ENCODE measurements at regions not wholly inside any gene's neighbourhood (a gene's known extent, or its start where the extent isn't known, plus 50 kb on each side); places are given as distances from the start of the nearest gene placed in this dataset.

GRCh38 chr4:22091352-22091717 is 142.8 kb upstream of the KCNIP4 start:
- Histone ChIP-seq H3K27me3 (replicated peaks in 1 of 2; ENCODE audit: control insufficient read depth in 2 of 2, insufficient read depth in 2 of 2, low read length in 1 of 2) (no peaks in the 10 kb centered on the region), H3K4me2 (ENCODE audit: control insufficient read depth, insufficient read depth) (no peak overlapping the region), H3K9ac (ENCODE audit: control insufficient read depth, insufficient read depth, low read length) (no peak overlapping the region), H3K36me3 (ENCODE audit: control insufficient read depth in 2 of 2, insufficient read depth in 2 of 2, low read length in 1 of 2) (no peaks in the 10 kb centered on the region), H2AFZ (ENCODE audit: control insufficient read depth, low read depth, low read length) (no peak overlapping the region), H3K9me3 (replicated peaks; ENCODE audit: control insufficient read depth, insufficient read depth, low read length) (no peaks in the 10 kb centered on the region), H3K4me1 (ENCODE audit: control insufficient read depth, insufficient read depth, low read length) (no peaks in the 10 kb centered on the region), H3K4me3 (no peak overlapping the region), H3K79me2 (ENCODE audit: control insufficient read depth, insufficient read depth, low read length) (no peaks in the 10 kb centered on the region), H4K20me1 (ENCODE audit: control insufficient read depth, insufficient read depth) (no peaks in the 10 kb centered on the region), H3K27ac (ENCODE audit: control insufficient read depth, insufficient read depth) (no peak overlapping the region)
- TF ChIP-seq IKZF1 (conservative IDR thresholded peaks at IDR 0.05): no peak
- TF ChIP-seq MYB (IDR thresholded peaks at IDR 0.05; ENCODE audit: borderline replicate concordance, low read depth, low read length): no peak
- TF ChIP-seq BACH1 (IDR thresholded peaks at IDR 0.05; ENCODE audit: borderline replicate concordance): no peak
- no peak for TF ChIP-seq NR2F1 (conservative IDR thresholded peaks at IDR 0.05)
- no peak for TF ChIP-seq CHD2 (IDR thresholded peaks at IDR 0.05; ENCODE audit: borderline replicate concordance, low read depth, low read length)
- TF ChIP-seq SMC3 (IDR thresholded peaks at IDR 0.05; ENCODE audit: borderline replicate concordance, low read length): no peak
- TF ChIP-seq SPI1 (IDR thresholded peaks at IDR 0.05; ENCODE audit: borderline replicate concordance, insufficient read depth, low read depth, low read length): no peak
- no peak for TF ChIP-seq MXI1 (IDR thresholded peaks at IDR 0.05; ENCODE audit: low read depth, low read length)
- TF ChIP-seq SREBF1 (IDR thresholded peaks at IDR 0.05; ENCODE audit: low read length): no peak
- no peak for TF ChIP-seq E2F4 (IDR thresholded peaks at IDR 0.05; ENCODE audit: low read depth, low read length)
- no peak for TF ChIP-seq CHD4 (IDR thresholded peaks at IDR 0.05)
- TF ChIP-seq KAT2A (conservative IDR thresholded peaks at IDR 0.05; ENCODE audit: control insufficient read depth, low read depth, low read length): no peak
- TF ChIP-seq, protein P1, sequence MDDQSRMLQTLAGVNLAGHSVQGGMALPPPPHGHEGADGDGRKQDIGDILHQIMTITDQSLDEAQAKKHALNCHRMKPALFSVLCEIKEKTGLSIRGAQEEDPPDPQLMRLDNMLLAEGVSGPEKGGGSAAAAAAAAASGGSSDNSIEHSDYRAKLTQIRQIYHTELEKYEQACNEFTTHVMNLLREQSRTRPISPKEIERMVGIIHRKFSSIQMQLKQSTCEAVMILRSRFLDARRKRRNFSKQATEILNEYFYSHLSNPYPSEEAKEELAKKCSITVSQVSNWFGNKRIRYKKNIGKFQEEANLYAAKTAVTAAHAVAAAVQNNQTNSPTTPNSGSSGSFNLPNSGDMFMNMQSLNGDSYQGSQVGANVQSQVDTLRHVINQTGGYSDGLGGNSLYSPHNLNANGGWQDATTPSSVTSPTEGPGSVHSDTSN (IDR thresholded peaks at IDR 0.05; ENCODE audit: insufficient replicate concordance, low read depth, low read length): no peak
- TF ChIP-seq GABPA (IDR thresholded peaks at IDR 0.05; ENCODE audit: low read depth): no peak
- TF ChIP-seq HDAC6 (IDR thresholded peaks at IDR 0.05; ENCODE audit: unreplicated experiment): no peak
- no peak for TF ChIP-seq NBN (IDR thresholded peaks at IDR 0.05)
- no peak for TF ChIP-seq ATF3 (IDR thresholded peaks at IDR 0.05; ENCODE audit: borderline replicate concordance, extremely low read depth, low read depth, low read length)
- no peak for TF ChIP-seq ATF7 (IDR thresholded peaks at IDR 0.05; ENCODE audit: low read depth)
- no peak for TF ChIP-seq RUNX3 (IDR thresholded peaks at IDR 0.05; ENCODE audit: low read length)
- BruUV-seq (replicated peaks): no TSS peak
- in situ Hi-C loops (cut with MboI): no loop called here
- ChIA-PET RAD21 (ENCODE audit: unreplicated experiment) (no interaction called here), POLR2A (no interaction called here), SMC1A (ENCODE audit: uncharacterized antibody, unreplicated experiment) (no interaction called here), CTCF (interaction anchor here (3.0 kb wide), 1 partner anchor 301 kb away, joined by 9 read pairs; no protein-coding TSS in a partner anchor)
- intact Hi-C loops (cut with micrococcal nuclease; ENCODE audit: unreplicated experiment): no loop called here
- DNase-seq (ENCODE audit: low read depth, low spot score) (no peak), ATAC-seq (no peak), FAIRE-seq (no peak)
